ENCODE measurements at regions not wholly inside any gene's neighbourhood (a gene's known extent, or its start where the extent isn't known, plus 50 kb on each side); places are given as distances from the start of the nearest gene placed in this dataset.

- ATAC-seq (no peak), DNase-seq (no peak)
- no peak for TF ChIP-seq CTCF (IDR thresholded peaks at IDR 0.05)
- no peak for TF ChIP-seq POLR2A (IDR thresholded peaks at IDR 0.05)
- no peaks in the 10 kb centered on the region for H3K27me3 ChIP-seq
- H3K36me3 ChIP-seq (replicated peaks in 1 of 2; ENCODE audit: insufficient read depth in 1 of 2, low read depth in 2 of 2): no peaks in the 10 kb centered on the region
- no peaks in the 10 kb centered on the region for H3K9me3 ChIP-seq
- no peak overlapping the region for H3K27ac ChIP-seq
- no peak overlapping the region for H3K4me3 ChIP-seq
- H3K4me1 ChIP-seq: peaks cover 28% of the 10 kb centered on the region
- intact Hi-C loops (cut with DNase I): no loop called here
- WGBS, 2 donors: 86 to 91% methylated on average over 4 of the region's 4 CpGs
These were observed 83.5 kb downstream of the FEM1C start for GRCh38 chr5:115461093-115461492.

- H3K27me3 ChIP-seq: no peaks in the 10 kb centered on the region
- no peaks in the 10 kb centered on the region for H3K9me3 ChIP-seq
- peak overlapping the region in 1 of 4 donors; percentile 19 for H3K27ac ChIP-seq
- H3K4me1 ChIP-seq: peaks cover 32% of the 10 kb centered on the region
- intact Hi-C loops (cut with DNase I): no loop called here
- ATAC-seq: no peak
- no peak overlapping the region for H3K4me3 ChIP-seq
- peak in 2 of 4 donors; percentile 23 to 35 for DNase-seq
- H3K36me3 ChIP-seq (replicated peaks in 1 of 2; ENCODE audit: insufficient read depth in 1 of 2, low read depth in 2 of 2): no peaks in the 10 kb centered on the region
- 52 to 60% methylated on average over 2 of the region's 2 CpGs for WGBS, 2 donors
- TF ChIP-seq POLR2A (IDR thresholded peaks at IDR 0.05) (no peak), CTCF (IDR thresholded peaks at IDR 0.05) (no peak)
These were observed 84.1 kb downstream of the FEM1C start for GRCh38 chr5:115460472-115460871.

GRCh38 chr5:115459855-115460341, 84.7 kb downstream of the FEM1C start:
- TF ChIP-seq POLR2A (IDR thresholded peaks at IDR 0.05): no peak
- no peak for TF ChIP-seq CTCF (IDR thresholded peaks at IDR 0.05)
- Histone ChIP-seq H3K4me1 (peaks cover 37% of the 10 kb centered on the region), H3K4me3 (no peak overlapping the region), H3K27me3 (no peaks in the 10 kb centered on the region), H3K27ac (peak overlapping the region in 1 of 4 donors; percentile 19), H3K36me3 (replicated peaks in 1 of 2; ENCODE audit: insufficient read depth in 1 of 2, low read depth in 2 of 2) (no peaks in the 10 kb centered on the region), H3K9me3 (no peaks in the 10 kb centered on the region)
- intact Hi-C loops (cut with DNase I): no loop called here
- no peak for DNase-seq
- 77 to 78% methylated on average over 1 of the region's 1 CpG for WGBS, 2 donors
- no peak for ATAC-seq

- H3K4me3 ChIP-seq: no peak overlapping the region
- no peaks in the 10 kb centered on the region for H3K36me3 ChIP-seq (replicated peaks in 1 of 2; ENCODE audit: insufficient read depth in 1 of 2, low read depth in 2 of 2)
- WGBS, 2 donors: 29 to 44% methylated on average over 1 of the region's 1 CpG
- H3K27me3 ChIP-seq: no peaks in the 10 kb centered on the region
- peaks cover 50% of the 10 kb centered on the region for H3K4me1 ChIP-seq
- ATAC-seq (no peak), DNase-seq (no peak)
- no peaks in the 10 kb centered on the region for H3K9me3 ChIP-seq
- no peak for TF ChIP-seq CTCF (IDR thresholded peaks at IDR 0.05)
- no peak for TF ChIP-seq POLR2A (IDR thresholded peaks at IDR 0.05)
- intact Hi-C loops (cut with DNase I): no loop called here
- H3K27ac ChIP-seq: peak overlapping the region; percentile 82 to 93 (median 88)
These were observed 86.2 kb downstream of the FEM1C start for GRCh38 chr5:115458416-115458815.

- H3K4me1 ChIP-seq: peaks cover 54% of the 10 kb centered on the region
- intact Hi-C loops (cut with DNase I): no loop called here
- WGBS, 2 donors: 6 to 8% methylated on average over 4 of the region's 4 CpGs
These were observed 86.6 kb downstream of the FEM1C start for GRCh38 chr5:115458003-115458409.

More at GRCh38 chr5:115458003-115458409, 86.6 kb downstream of the FEM1C start:
- Histone ChIP-seq H3K9me3 (no peaks in the 10 kb centered on the region), H3K27ac (peak overlapping the region; percentile 82 to 93 (median 88)), H3K4me3 (no peak overlapping the region), H3K36me3 (replicated peaks in 1 of 2; ENCODE audit: insufficient read depth in 1 of 2, low read depth in 2 of 2) (no peaks in the 10 kb centered on the region), H3K27me3 (no peaks in the 10 kb centered on the region)
- DNase-seq: peak; percentile 71 to 89 (median 81)
- peak; percentile 88 for ATAC-seq
- peak; percentile 19 to 72 (median 65) for TF ChIP-seq POLR2A (IDR thresholded peaks at IDR 0.05)
- no peak for TF ChIP-seq CTCF (IDR thresholded peaks at IDR 0.05)

Measured in body of pancreas (tissue), 4 donors.